Prostate gland (tissue), 2 donors: ENCODE measurements at regions not wholly inside any gene's neighbourhood (a gene's known extent, or its start where the extent isn't known, plus 50 kb on each side); places are given as distances from the start of the nearest gene placed in this dataset.
"Not testable (repeated sequence)": the region's sequence is repeated elsewhere in the genome, so short reads cannot be mapped to it uniquely, and the experiment has no call there.

Source experiments
- DNase-seq: peaks from one replicate; pipeline ENCODE4 v3.0.0-alpha.2; 2019; ENCODE audit warnings: low spot score
- H3K27ac ChIP-seq, 2 donors: fragments of 200-600 bp; sonication (generic); 2 replicates each; pipeline ENCODE4 v1.5.1; 2017 to 2019
- H3K27me3 ChIP-seq: fragments of 200-600 bp; sonication (generic); replicated peaks from 2 replicates; pipeline ENCODE4 v1.5.1; 2019; ENCODE audit not compliant: insufficient read depth
- H3K36me3 ChIP-seq, 2 donors: fragments of 200-600 bp; sonication (generic); 1 replicate in 1 of 2; 2 replicates in 1 of 2; pipeline versions ENCODE4 v1.5.1 to v1.8.1; 2017 to 2019
- H3K4me1 ChIP-seq: fragments of 200-600 bp; sonication (generic); replicated peaks from 2 replicates; pipeline ENCODE4 v1.5.1; 2019
- H3K4me3 ChIP-seq, 2 donors: fragments of 200-600 bp; sonication (generic); 2 replicates each; pipeline ENCODE4 v1.5.1; 2017 to 2019
- H3K9me3 ChIP-seq: fragments of 200-600 bp; sonication (generic); 2 replicates; pipeline ENCODE4 v1.5.1; 2017
- CTCF ChIP-seq, 4 experiments: fragments of 200-600 bp in 2 of 4; fragments of 450-650 bp in 2 of 4; sonication (generic) in 2 of 4; IDR thresholded peaks; 1 replicate in 3 of 4; 2 replicates in 1 of 4; pipeline ENCODE4 v1.5.1; 2016 to 2019; ENCODE audit warnings: antibody characterized with exemption in 4 of 4, mild to moderate bottlenecking in 2 of 4, moderate library complexity in 2 of 4
- POLR2A ChIP-seq: fragments of 450-650 bp; IDR thresholded peaks from one replicate; pipeline ENCODE4 v1.6.1; 2016; ENCODE audit warnings: antibody characterized with exemption, mild to moderate bottlenecking
- POLR2AphosphoS5 ChIP-seq: sonication (generic); formaldehyde crosslinking; IDR thresholded peaks from one replicate; pipeline ENCODE4 v1.6.1; 2017; ENCODE audit warnings: antibody characterized with exemption
- WGBS: methylation state at CpG from one replicate; pipeline ENCODE4 v1.1.5; 2018; 5-methylcytosine and 5-hydroxymethylcytosine counted together
- intact Hi-C: fragments of 100-400 bp; cut with DNase I; formaldehyde crosslinking; loops from one replicate; pipeline ENCODE4 v1.14.2; 2022

- 73% methylated on average over 5 of the region's 5 CpGs for WGBS
- no peaks in the 10 kb centered on the region for H3K9me3 ChIP-seq
- no peaks in the 10 kb centered on the region for H3K4me1 ChIP-seq
- TF ChIP-seq POLR2AphosphoS5 (no peak), POLR2A (no peak), CTCF (IDR thresholded peaks at IDR 0.05) (no peak)
- no peak overlapping the region for H3K4me3 ChIP-seq
- no peak for DNase-seq
- H3K27me3 ChIP-seq, result no peaks in the 10 kb centered on the region
- H3K27ac ChIP-seq, result no peak overlapping the region
- intact Hi-C loops, result no loop called here
- no peaks in the 10 kb centered on the region for H3K36me3 ChIP-seq
These were observed 729.9 kb downstream of the MECOM start for GRCh38 chr3:168933614-168934013.

- H3K36me3 ChIP-seq, H3K4me1 ChIP-seq, DNase-seq, H3K4me3 ChIP-seq, H3K9me3 ChIP-seq, H3K27me3 ChIP-seq, H3K27ac ChIP-seq, intact Hi-C loops: not testable (repeated sequence)
- WGBS, result 41% methylated on average over 3 of the region's 3 CpGs
These were observed 733.5 kb downstream of the MECOM start for GRCh38 chr3:168929997-168930396.

- intact Hi-C loops, result no loop called here
- Histone ChIP-seq H3K4me1 (no peaks in the 10 kb centered on the region), H3K4me3 (no peak overlapping the region), H3K27me3 (no peaks in the 10 kb centered on the region), H3K27ac (no peak overlapping the region), H3K36me3 (no peaks in the 10 kb centered on the region), H3K9me3 (no peaks in the 10 kb centered on the region)
- DNase-seq, result no peak
- WGBS, result 60% methylated on average over 1 of the region's 1 CpG
- no peak for TF ChIP-seq POLR2A
- no peak for TF ChIP-seq CTCF (IDR thresholded peaks at IDR 0.05)
- no peak for TF ChIP-seq POLR2AphosphoS5
These were observed 737.1 kb downstream of the MECOM start for GRCh38 chr3:168926426-168926825.

- no peak overlapping the region for H3K27ac ChIP-seq
- H3K4me1 ChIP-seq, result no peaks in the 10 kb centered on the region
- H3K36me3 ChIP-seq, result no peaks in the 10 kb centered on the region
- no peaks in the 10 kb centered on the region for H3K27me3 ChIP-seq
- no peak overlapping the region for H3K4me3 ChIP-seq
- no peak for TF ChIP-seq CTCF (IDR thresholded peaks at IDR 0.05)
- no peak for TF ChIP-seq POLR2AphosphoS5
- TF ChIP-seq POLR2A, result no peak
- intact Hi-C loops, result no loop called here
- no peaks in the 10 kb centered on the region for H3K9me3 ChIP-seq
- 68% methylated on average over 1 of the region's 1 CpG for WGBS
- DNase-seq, result no peak
These were observed 737.9 kb downstream of the MECOM start for GRCh38 chr3:168925568-168925967.

- H3K27ac ChIP-seq, result no peak overlapping the region
- no peaks in the 10 kb centered on the region for H3K4me1 ChIP-seq
- no peaks in the 10 kb centered on the region for H3K9me3 ChIP-seq
- no peak for TF ChIP-seq POLR2A
- no peak for TF ChIP-seq CTCF (IDR thresholded peaks at IDR 0.05)
- no peak for TF ChIP-seq POLR2AphosphoS5
- H3K27me3 ChIP-seq, result no peaks in the 10 kb centered on the region
- WGBS, result 47% methylated on average over 1 of the region's 1 CpG
- no peak overlapping the region for H3K4me3 ChIP-seq
- intact Hi-C loops, result no loop called here
- no peaks in the 10 kb centered on the region for H3K36me3 ChIP-seq
- no peak for DNase-seq
These were observed 748.9 kb downstream of the MECOM start for GRCh38 chr3:168914662-168915061.
